Ascending aorta (tissue), 2 donors: ENCODE measurements at regions not wholly inside any gene's neighbourhood (a gene's known extent, or its start where the extent isn't known, plus 50 kb on each side); places are given as distances from the start of the nearest gene placed in this dataset.

Source experiments
- DNase-seq, 2 donors: peaks; one replicate each; pipeline ENCODE4 v3.0.0-alpha.2; 2019; ENCODE audit warnings: low spot score in 2 of 2
- H3K27ac ChIP-seq, 2 donors: fragments of 200-600 bp; sonication (generic); one replicate each; pipeline ENCODE4 v1.5.1; 2016 to 2017; ENCODE audit warnings: mild to moderate bottlenecking in 1 of 2
- H3K27me3 ChIP-seq: fragments of 200-600 bp; sonication (generic); one replicate; pipeline ENCODE4 v1.5.1; 2017
- H3K36me3 ChIP-seq, 2 donors: fragments of 200-600 bp; sonication (generic); one replicate each; pipeline ENCODE4 v1.5.1; 2016
- H3K4me1 ChIP-seq, 2 donors: fragments of 200-600 bp; sonication (generic); one replicate each; pipeline ENCODE4 v1.5.1; 2016 to 2017; ENCODE audit warnings: mild to moderate bottlenecking in 1 of 2
- H3K4me3 ChIP-seq, 2 donors: fragments of 200-600 bp; sonication (generic); one replicate each; pipeline ENCODE4 v1.5.1; 2016 to 2017; ENCODE audit warnings: mild to moderate bottlenecking in 1 of 2
- H3K9me3 ChIP-seq, 2 donors: fragments of 200-600 bp; sonication (generic); one replicate each; pipeline ENCODE4 v1.5.1; 2016
- intact Hi-C: fragments of 100-400 bp; cut with DNase I; formaldehyde crosslinking; loops from one replicate; pipeline ENCODE4 v1.15.1; 2023
- TF ChIP-seq, protein P1 (sequence below), 3 experiments: fragments of 200-600 bp in 2 of 3; fragments of 450-650 bp in 1 of 3; sonication (generic) in 2 of 3; IDR thresholded peaks; one replicate each; pipeline ENCODE4 v1.5.1; 2016 to 2019; ENCODE audit warnings: antibody characterized with exemption in 3 of 3, mild to moderate bottlenecking in 1 of 3, moderate library complexity in 1 of 3

DNA sequence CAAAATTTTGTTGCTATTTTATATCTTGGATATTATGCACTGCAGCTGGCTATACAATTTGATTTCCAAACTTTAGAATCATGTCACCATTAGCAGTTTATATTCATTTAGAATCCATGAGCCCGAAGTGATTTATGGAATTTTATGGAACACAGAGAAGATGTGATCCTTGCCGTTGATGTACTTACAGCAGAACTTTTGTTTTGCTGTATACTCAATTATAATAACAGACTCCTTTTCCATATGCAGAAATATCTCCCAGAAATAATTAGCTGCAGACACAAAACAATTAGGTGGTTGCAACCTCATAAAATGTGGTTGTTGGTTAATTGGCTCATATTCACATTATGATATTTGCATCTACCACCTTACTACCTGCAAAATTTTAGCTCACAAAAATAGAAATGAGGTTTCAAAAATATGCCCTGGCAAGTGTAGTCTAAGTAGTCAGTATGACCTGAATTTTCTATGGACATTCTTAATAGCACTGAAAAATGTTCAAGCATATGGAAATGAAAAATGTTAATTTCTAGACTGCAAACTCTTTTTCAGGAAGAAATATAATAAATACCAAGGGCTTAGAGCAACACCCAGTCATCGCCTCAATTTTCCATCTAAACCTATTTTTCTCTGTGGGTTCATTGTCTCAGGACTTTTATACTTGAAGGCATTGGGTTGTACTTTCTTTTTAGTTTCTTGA lies 997.6 kb downstream of the MCTP2 start:
- no peak for DNase-seq
- intact Hi-C loops = no loop called here
- TF ChIP-seq, protein P1, sequence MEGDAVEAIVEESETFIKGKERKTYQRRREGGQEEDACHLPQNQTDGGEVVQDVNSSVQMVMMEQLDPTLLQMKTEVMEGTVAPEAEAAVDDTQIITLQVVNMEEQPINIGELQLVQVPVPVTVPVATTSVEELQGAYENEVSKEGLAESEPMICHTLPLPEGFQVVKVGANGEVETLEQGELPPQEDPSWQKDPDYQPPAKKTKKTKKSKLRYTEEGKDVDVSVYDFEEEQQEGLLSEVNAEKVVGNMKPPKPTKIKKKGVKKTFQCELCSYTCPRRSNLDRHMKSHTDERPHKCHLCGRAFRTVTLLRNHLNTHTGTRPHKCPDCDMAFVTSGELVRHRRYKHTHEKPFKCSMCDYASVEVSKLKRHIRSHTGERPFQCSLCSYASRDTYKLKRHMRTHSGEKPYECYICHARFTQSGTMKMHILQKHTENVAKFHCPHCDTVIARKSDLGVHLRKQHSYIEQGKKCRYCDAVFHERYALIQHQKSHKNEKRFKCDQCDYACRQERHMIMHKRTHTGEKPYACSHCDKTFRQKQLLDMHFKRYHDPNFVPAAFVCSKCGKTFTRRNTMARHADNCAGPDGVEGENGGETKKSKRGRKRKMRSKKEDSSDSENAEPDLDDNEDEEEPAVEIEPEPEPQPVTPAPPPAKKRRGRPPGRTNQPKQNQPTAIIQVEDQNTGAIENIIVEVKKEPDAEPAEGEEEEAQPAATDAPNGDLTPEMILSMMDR (IDR thresholded peaks at IDR 0.05) = no peak
- Histone ChIP-seq H3K36me3 (no peaks in the 10 kb centered on the region), H3K4me3 (no peak overlapping the region), H3K27ac (no peak overlapping the region), H3K4me1 (no peaks in the 10 kb centered on the region), H3K27me3 (no peaks in the 10 kb centered on the region), H3K9me3 (no peaks in the 10 kb centered on the region)

DNA sequence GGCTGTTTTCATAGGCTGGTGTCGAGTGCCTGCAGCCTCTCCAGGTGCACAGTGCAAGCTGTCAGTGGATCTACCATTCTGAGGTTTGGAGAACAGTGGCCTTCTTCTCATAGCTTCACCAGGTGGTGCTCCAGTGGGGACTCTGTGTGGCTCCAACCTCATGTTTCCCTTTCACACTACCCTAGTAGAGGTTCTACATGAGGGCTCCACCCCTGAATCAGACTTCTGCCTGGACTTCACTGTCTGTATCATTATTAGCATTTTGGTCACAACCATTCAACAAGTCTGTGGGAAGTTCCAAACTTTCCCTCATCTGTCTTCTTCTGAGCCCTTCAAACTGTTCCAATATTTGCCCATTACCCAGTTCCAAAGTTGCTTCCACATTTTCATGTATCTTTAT lies 1003.7 kb downstream of the MCTP2 start:
- H3K27ac ChIP-seq = no peak overlapping the region
- intact Hi-C loops = no loop called here
- no peak for DNase-seq
- TF ChIP-seq, protein P1 (IDR thresholded peaks at IDR 0.05) = no peak
- H3K36me3 ChIP-seq = no peaks in the 10 kb centered on the region
- no peaks in the 10 kb centered on the region for H3K4me1 ChIP-seq
- no peaks in the 10 kb centered on the region for H3K27me3 ChIP-seq
- H3K9me3 ChIP-seq = no peaks in the 10 kb centered on the region
- no peak overlapping the region for H3K4me3 ChIP-seq

DNA sequence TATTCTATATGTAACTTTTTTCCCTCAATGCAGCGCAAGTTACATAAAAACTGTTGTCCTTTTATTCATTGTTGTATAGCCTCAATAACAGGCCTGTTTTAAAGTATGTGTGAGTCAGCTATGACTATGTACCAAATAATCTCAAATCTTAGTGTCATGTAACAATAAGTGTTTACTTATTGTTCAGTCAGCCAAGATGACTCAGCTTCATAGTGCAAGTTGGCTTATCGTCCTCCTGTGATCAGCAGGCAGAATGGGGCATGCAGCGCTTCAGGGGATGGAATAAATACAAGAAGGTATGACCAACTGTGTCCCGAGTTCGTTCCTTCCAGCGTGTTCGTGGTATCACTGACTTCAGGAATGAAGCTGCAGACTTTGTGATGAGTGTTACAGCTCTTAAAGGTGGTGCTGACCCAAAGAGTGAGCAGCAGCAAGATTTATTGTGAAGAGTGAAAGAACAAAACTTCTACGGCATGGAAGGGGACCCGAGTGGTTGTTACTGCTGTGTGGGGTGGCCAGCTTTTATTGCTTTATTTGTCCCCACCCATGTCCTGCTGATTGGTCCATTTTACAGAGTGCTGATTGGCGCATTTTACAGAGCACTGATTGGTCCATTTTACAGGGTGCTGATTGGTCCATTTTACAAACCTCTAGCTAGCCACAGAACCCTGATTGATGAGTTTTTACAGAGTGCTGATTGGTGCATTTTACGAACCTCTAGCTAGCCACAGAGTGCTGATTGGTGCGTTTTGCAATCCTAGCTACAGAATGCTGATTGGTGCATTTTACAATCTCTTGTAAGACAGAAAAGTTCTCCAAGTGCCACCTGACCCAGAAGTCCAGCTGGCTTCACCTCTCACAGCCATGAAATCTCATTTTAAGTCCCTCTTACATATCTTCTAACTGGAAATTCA lies 1016.0 kb downstream of the MCTP2 start:
- TF ChIP-seq, protein P1 (IDR thresholded peaks at IDR 0.05) = no peak
- no peaks in the 10 kb centered on the region for H3K36me3 ChIP-seq
- H3K4me1 ChIP-seq = no peaks in the 10 kb centered on the region
- no peak overlapping the region for H3K4me3 ChIP-seq
- intact Hi-C loops = no loop called here
- H3K27ac ChIP-seq = no peak overlapping the region
- H3K9me3 ChIP-seq = no peaks in the 10 kb centered on the region
- H3K27me3 ChIP-seq = no peaks in the 10 kb centered on the region
- DNase-seq = no peak

DNA sequence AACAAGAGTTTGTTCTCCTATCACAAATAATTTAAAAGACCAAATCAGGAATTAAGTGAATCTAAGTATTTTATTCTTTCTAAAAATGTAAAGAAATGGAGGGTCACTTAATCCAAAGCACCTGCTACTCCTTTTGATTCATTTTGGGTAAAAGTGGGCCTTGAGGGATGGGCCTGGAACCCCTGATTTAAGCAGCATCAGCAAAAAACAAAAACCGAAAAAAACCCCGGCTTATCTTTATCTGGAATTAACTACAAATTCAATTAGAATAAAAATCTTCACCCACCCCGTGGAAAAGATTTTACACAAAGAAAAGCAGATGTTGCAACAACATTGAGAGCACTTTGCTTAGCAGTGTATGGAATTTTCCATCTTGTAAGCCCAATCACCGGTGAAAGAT lies 1018.2 kb downstream of the MCTP2 start:
- no peak overlapping the region for H3K4me3 ChIP-seq
- TF ChIP-seq, protein P1 (IDR thresholded peaks at IDR 0.05) = no peak
- no peaks in the 10 kb centered on the region for H3K36me3 ChIP-seq
- no peak overlapping the region for H3K27ac ChIP-seq
- no peak for DNase-seq
- H3K4me1 ChIP-seq = no peaks in the 10 kb centered on the region
- no peaks in the 10 kb centered on the region for H3K27me3 ChIP-seq
- intact Hi-C loops = no loop called here
- no peaks in the 10 kb centered on the region for H3K9me3 ChIP-seq

DNA sequence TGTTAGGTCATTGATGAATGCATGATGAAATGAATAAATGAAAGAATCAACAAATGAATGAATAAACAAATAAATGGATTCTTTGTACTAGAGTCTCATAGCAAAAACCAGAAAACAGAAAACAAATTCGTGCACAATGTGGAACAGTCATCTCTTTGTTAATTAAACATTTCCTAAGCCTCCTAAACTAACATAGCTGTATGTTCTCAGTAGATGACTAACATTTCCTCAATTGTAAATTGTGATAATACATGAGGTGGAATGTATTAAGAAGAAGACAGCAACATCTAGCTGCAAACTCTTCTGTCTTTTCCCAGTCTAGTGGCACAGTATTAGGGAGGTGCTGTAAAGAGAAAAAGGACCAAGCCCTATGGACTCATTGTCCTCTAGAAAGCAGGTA lies 1021.0 kb downstream of the MCTP2 start:
- H3K36me3 ChIP-seq = no peaks in the 10 kb centered on the region
- intact Hi-C loops = loop anchor here (10.0 kb wide), 2 partner anchors 792 to 1982 kb away; no protein-coding TSS in a partner anchor
- H3K4me1 ChIP-seq = no peaks in the 10 kb centered on the region
- TF ChIP-seq, protein P1 (IDR thresholded peaks at IDR 0.05) = no peak
- DNase-seq = no peak
- no peak overlapping the region for H3K27ac ChIP-seq
- no peaks in the 10 kb centered on the region for H3K27me3 ChIP-seq
- H3K9me3 ChIP-seq = no peaks in the 10 kb centered on the region
- no peak overlapping the region for H3K4me3 ChIP-seq
